T-helper 1 cell treated with Interleukin-12 subunit alpha and Interleukin-12 subunit beta and Interleukin-4 antibody, amounts not matched to agents 30 μg/mL and 1 μg/mL, for 36 hours (primary cell): ENCODE measurements at regions not wholly inside any gene's neighbourhood (a gene's known extent, or its start where the extent isn't known, plus 50 kb on each side); places are given as distances from the start of the nearest gene placed in this dataset.
"Not testable (repeated sequence)": the region's sequence is repeated elsewhere in the genome, so short reads cannot be mapped to it uniquely, and the experiment has no call there.

Source experiments
- H3K27ac Mint-ChIP-seq: one replicate; pipeline ENCODE4 v1.8.0; 2021; ENCODE audit warnings: mild to moderate bottlenecking, mixed read lengths
- H3K27me3 Mint-ChIP-seq: one replicate; pipeline ENCODE4 v1.8.0; 2021; ENCODE audit warnings: low read depth, mixed read lengths
- H3K36me3 Mint-ChIP-seq: one replicate; pipeline ENCODE4 v1.8.0; 2021; ENCODE audit warnings: low read depth, mixed read lengths
- H3K4me1 Mint-ChIP-seq: one replicate; pipeline ENCODE4 v1.8.0; 2021; ENCODE audit warnings: low read depth, mixed read lengths
- H3K4me3 Mint-ChIP-seq: one replicate; pipeline ENCODE4 v1.8.0; 2021; ENCODE audit warnings: mild to moderate bottlenecking, moderate library complexity, mixed read lengths
- H3K9me3 Mint-ChIP-seq: one replicate; pipeline ENCODE4 v1.8.0; 2021; ENCODE audit warnings: mixed read lengths

DNA sequence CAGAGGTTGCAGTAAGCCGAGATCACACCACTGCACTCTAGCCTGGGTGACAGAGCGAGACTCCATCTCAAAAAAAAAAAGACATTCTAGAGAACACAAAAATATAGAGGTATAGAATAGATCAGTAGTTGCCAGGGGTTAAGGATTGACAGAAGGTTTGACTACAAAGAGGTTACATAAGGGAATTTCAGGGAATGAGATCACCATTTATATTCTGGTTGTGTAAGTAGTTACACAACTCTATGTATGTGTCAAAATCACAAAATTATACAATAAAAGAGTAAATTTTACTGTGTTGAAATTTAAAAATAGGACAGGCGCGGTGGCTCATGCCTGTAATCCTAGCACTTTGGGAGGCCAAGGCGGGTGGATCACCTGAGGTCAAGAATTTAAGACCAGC, 119.9 kb upstream of the SLC44A1 start:
- H3K27ac Mint-ChIP-seq, H3K9me3 Mint-ChIP-seq, H3K27me3 Mint-ChIP-seq, H3K4me3 Mint-ChIP-seq, H3K36me3 Mint-ChIP-seq: not testable (repeated sequence)
- H3K4me1 Mint-ChIP-seq: peaks cover 26% of the 10 kb centered on the region

- Mint-ChIP-seq H3K27me3 (peaks cover 16% of the 10 kb centered on the region), H3K27ac (no peak overlapping the region), H3K9me3 (no peaks in the 10 kb centered on the region), H3K4me3 (no peak overlapping the region), H3K4me1 (peaks cover 26% of the 10 kb centered on the region), H3K36me3 (no peaks in the 10 kb centered on the region)
Observed at GRCh38 chr9:105126226-105126625, 118.2 kb upstream of the SLC44A1 start.

GRCh38 chr9:105127863-105128220, 116.6 kb upstream of the SLC44A1 start:
- H3K9me3 Mint-ChIP-seq: no peaks in the 10 kb centered on the region
- peaks cover 26% of the 10 kb centered on the region for H3K4me1 Mint-ChIP-seq
- no peak overlapping the region for H3K4me3 Mint-ChIP-seq
- H3K36me3 Mint-ChIP-seq: no peaks in the 10 kb centered on the region
- peak overlapping the region; percentile 35 for H3K27ac Mint-ChIP-seq
- H3K27me3 Mint-ChIP-seq: peaks cover 23% of the 10 kb centered on the region

- H3K36me3 Mint-ChIP-seq: no peaks in the 10 kb centered on the region
- peaks cover 26% of the 10 kb centered on the region for H3K4me1 Mint-ChIP-seq
- no peak overlapping the region for H3K27ac Mint-ChIP-seq
- H3K9me3 Mint-ChIP-seq: no peaks in the 10 kb centered on the region
- no peak overlapping the region for H3K4me3 Mint-ChIP-seq
- peaks cover 23% of the 10 kb centered on the region for H3K27me3 Mint-ChIP-seq
Observed at GRCh38 chr9:105128908-105129600, 115.4 kb upstream of the SLC44A1 start.

- peaks cover 23% of the 10 kb centered on the region for H3K27me3 Mint-ChIP-seq
- H3K27ac Mint-ChIP-seq: no peak overlapping the region
- H3K4me3 Mint-ChIP-seq: no peak overlapping the region
- peaks cover 26% of the 10 kb centered on the region for H3K4me1 Mint-ChIP-seq
- no peaks in the 10 kb centered on the region for H3K9me3 Mint-ChIP-seq
- no peaks in the 10 kb centered on the region for H3K36me3 Mint-ChIP-seq
Observed at GRCh38 chr9:105129731-105130130, 114.7 kb upstream of the SLC44A1 start.

DNA sequence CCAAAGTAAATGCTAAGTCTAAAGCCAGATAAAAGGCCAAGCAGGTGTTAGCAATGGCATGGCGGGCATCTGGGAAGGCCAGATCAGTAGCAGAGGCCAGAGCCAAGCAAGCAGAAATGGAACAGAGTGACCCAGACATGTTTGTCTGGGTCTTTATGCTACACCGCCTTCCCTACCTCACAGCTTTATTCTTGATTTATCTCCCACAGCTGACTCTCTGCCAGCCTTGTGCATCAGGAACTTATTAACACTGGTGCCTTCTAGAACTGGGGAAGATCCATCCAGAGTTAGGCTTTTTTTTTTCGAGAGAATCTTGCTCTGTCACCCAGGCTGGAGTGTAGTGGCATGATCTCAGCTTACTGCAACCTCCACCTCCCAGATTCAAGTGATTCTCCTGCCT, 112.5 kb upstream of the SLC44A1 start:
- Mint-ChIP-seq H3K4me3 (no peak overlapping the region), H3K36me3 (no peaks in the 10 kb centered on the region), H3K27ac (no peak overlapping the region), H3K4me1 (peaks cover 19% of the 10 kb centered on the region), H3K9me3 (no peaks in the 10 kb centered on the region), H3K27me3 (peaks cover 23% of the 10 kb centered on the region)

- Mint-ChIP-seq H3K9me3 (no peaks in the 10 kb centered on the region), H3K4me1 (peaks cover 12% of the 10 kb centered on the region), H3K4me3 (no peak overlapping the region), H3K27ac (no peak overlapping the region), H3K27me3 (peaks cover 23% of the 10 kb centered on the region), H3K36me3 (no peaks in the 10 kb centered on the region)
Observed at GRCh38 chr9:105132606-105133005, 111.8 kb upstream of the SLC44A1 start.

DNA sequence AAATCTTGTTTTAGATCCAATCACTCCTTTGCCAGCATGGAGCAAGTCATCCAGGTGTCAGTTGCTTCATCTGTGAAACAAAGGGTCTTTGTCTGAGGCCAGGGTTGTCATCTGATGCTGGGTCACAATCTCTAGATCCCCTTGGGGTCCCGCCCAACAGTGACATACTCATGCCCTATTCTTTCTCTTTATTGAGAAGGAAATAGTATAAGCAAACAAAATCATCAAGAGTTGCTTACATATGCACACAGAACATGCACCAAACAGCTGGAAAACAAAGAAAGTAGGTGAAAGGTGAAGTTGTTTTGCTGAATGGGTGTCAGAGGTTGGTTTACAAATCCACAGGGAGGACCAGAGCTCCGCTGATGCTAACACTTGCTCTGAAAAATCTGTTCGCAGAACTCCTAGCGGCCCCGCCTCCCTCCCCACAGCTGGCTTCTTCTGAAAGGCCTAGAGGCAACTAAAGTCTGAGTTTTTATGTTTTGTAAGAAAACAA, 106.1 kb upstream of the SLC44A1 start:
- Mint-ChIP-seq H3K36me3 (no peaks in the 10 kb centered on the region), H3K4me3 (no peak overlapping the region), H3K9me3 (no peaks in the 10 kb centered on the region), H3K27ac (no peak overlapping the region), H3K27me3 (peaks cover 4% of the 10 kb centered on the region), H3K4me1 (peaks cover 3% of the 10 kb centered on the region)

DNA sequence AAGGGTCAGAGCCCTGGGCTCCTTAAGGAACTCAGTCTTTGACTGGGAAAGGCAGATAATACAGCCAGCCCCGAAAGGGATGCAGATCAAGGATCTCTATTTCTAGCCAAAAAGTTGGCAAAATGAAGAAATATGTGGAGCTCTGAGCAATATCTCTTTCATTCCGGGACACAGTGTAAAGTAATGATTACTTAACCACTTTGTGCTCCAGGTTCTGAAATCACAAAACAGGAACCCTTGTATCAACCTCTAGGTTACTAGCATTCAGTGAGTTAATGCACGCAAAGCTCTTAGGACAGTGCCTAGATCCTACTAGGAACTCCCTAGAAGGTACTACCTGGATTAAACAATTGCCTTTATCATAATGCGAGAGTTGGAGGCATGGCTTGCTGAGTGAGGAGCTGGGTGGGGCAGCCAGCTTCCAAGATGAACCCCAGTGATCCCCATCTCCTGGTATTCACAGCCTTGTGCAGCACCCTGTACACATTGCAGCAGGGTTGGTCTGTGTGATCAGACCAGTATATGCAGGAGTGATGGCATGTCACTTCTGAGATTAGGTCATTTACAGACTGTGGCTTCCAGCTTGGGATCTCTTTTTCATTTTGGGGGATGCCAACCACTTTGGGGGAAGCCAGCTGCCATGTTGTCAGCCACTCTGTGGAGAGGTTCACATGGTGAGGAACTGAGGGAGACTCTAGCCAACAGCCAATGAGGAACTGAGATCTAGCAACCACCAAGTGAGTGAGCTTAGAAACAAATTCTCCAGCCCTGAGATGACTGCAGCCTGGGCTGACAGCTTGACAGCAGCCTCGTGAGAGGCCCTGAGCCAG, 103.1 kb upstream of the SLC44A1 start:
- Mint-ChIP-seq H3K27ac (no peak overlapping the region), H3K36me3 (no peaks in the 10 kb centered on the region), H3K4me3 (no peak overlapping the region), H3K9me3 (no peaks in the 10 kb centered on the region), H3K27me3 (peaks cover 12% of the 10 kb centered on the region), H3K4me1 (peaks cover 5% of the 10 kb centered on the region)

DNA sequence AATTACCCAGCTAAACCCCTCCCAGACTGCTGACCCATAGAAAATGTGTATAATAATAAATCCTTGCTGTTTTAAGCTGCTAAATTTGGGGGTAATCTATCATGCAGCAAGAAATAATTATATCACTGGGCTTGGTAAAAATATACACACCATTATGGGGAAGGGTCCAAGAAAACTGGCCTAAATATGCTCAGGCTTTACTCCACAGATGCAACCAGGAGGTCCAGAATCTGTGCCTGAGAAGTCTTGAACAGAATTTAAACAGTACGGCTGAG, 102.5 kb upstream of the SLC44A1 start:
- H3K9me3 Mint-ChIP-seq: no peaks in the 10 kb centered on the region
- H3K27me3 Mint-ChIP-seq: peaks cover 12% of the 10 kb centered on the region
- H3K4me1 Mint-ChIP-seq: peaks cover 5% of the 10 kb centered on the region
- H3K27ac Mint-ChIP-seq: no peak overlapping the region
- no peaks in the 10 kb centered on the region for H3K36me3 Mint-ChIP-seq
- H3K4me3 Mint-ChIP-seq: no peak overlapping the region

DNA sequence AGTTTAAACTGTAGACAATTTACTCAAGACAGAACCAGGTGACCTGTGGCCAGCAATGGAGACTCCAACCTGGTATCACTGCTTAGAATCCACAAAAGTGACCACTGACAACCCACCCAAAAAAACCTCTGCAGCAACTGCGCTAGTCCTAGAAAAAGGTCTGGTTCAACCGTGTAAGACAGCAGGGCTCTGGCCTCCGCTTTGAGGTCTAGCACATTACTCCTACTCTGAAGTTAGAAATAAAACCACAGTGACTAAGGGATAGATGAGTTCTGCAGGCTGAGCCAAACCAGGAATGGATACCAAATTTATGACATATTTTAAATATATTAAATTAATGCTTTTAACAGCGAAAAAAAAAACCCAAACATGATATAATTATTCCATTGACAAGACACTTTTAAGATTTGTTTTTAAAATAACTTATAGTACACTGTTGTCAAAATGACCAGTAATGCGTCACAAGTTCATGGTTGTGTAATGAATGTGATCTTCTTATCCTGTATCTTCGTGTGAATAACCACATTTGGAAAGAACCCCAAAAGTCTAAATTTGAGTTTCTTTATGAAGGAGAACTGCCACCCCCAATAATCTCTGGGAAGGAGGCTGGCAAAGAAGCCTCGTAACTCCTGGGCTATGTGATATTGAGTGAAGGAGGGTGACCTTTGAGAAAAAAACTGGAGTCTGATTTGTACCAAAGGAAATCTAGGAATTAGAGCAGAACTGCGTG, 101.9 kb upstream of the SLC44A1 start:
- no peaks in the 10 kb centered on the region for H3K36me3 Mint-ChIP-seq
- H3K4me1 Mint-ChIP-seq: peaks cover 5% of the 10 kb centered on the region
- H3K4me3 Mint-ChIP-seq: no peak overlapping the region
- H3K27me3 Mint-ChIP-seq: peaks cover 12% of the 10 kb centered on the region
- H3K27ac Mint-ChIP-seq: no peak overlapping the region
- no peaks in the 10 kb centered on the region for H3K9me3 Mint-ChIP-seq

DNA sequence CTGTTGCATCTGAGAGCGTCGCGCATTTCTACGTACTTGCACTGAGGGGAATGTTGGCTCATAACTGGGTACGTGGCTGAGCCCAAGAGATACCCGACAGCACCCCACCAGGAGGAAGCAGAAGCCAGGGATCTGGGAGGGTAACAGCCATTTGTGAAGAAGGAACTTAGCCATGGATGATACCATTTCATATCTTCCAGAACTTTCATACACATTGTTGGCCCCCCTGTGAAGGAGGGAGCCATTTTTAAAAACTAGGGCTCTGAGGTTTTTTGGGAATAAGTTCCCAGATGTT, 101.4 kb upstream of the SLC44A1 start:
- peaks cover 17% of the 10 kb centered on the region for H3K27me3 Mint-ChIP-seq
- no peak overlapping the region for H3K4me3 Mint-ChIP-seq
- no peak overlapping the region for H3K27ac Mint-ChIP-seq
- H3K36me3 Mint-ChIP-seq: no peaks in the 10 kb centered on the region
- H3K9me3 Mint-ChIP-seq: no peaks in the 10 kb centered on the region
- peaks cover 5% of the 10 kb centered on the region for H3K4me1 Mint-ChIP-seq

- Mint-ChIP-seq H3K4me1 (peaks cover 5% of the 10 kb centered on the region), H3K27me3 (peaks cover 18% of the 10 kb centered on the region), H3K36me3 (no peaks in the 10 kb centered on the region), H3K9me3 (no peaks in the 10 kb centered on the region), H3K27ac (no peak overlapping the region), H3K4me3 (no peak overlapping the region)
Observed at GRCh38 chr9:105144076-105144475, 100.4 kb upstream of the SLC44A1 start.

- peaks cover 18% of the 10 kb centered on the region for H3K27me3 Mint-ChIP-seq
- H3K36me3 Mint-ChIP-seq: no peaks in the 10 kb centered on the region
- peaks cover 2% of the 10 kb centered on the region for H3K4me1 Mint-ChIP-seq
- H3K9me3 Mint-ChIP-seq: no peaks in the 10 kb centered on the region
- no peak overlapping the region for H3K27ac Mint-ChIP-seq
- H3K4me3 Mint-ChIP-seq: no peak overlapping the region
Observed at GRCh38 chr9:105144841-105145240, 99.6 kb upstream of the SLC44A1 start.

DNA sequence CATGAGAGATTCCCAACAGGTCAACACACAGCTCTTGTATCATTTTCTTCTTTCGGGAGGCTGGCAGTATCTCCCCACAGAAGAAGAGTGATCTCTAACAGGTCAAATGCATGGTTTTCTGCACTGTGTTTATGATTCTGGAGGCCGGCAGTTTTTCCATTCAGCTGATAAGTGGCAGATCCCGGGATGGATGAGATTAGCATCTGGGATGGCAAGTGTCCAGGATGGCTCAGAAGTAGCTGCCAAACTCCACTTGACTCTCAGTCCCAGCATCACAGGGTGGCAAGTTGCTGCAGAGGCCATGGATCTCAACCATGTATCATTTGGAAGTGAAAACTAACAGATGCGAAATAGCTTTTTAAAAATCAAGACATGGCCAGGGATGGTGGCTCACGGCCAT, 97.8 kb upstream of the SLC44A1 start:
- H3K36me3 Mint-ChIP-seq: no peaks in the 10 kb centered on the region
- no peak overlapping the region for H3K4me3 Mint-ChIP-seq
- peaks cover 4% of the 10 kb centered on the region for H3K4me1 Mint-ChIP-seq
- H3K9me3 Mint-ChIP-seq: no peaks in the 10 kb centered on the region
- H3K27me3 Mint-ChIP-seq: peaks cover 18% of the 10 kb centered on the region
- H3K27ac Mint-ChIP-seq: no peak overlapping the region
